HepG2 (cell line): ENCODE measurements at regions not wholly inside any gene's neighbourhood (a gene's known extent, or its start where the extent isn't known, plus 50 kb on each side); places are given as distances from the start of the nearest gene placed in this dataset.

Source experiments
- ATAC-seq: fragments of 200-7000 bp; cut with Tn5 transposase; 3 replicates; pipeline ENCODE4 v1.9.1; 2020; ENCODE audit warnings: mild to moderate bottlenecking, moderate library complexity
- BruUV-seq: library from RNA; stranded (reverse); fragments of 400-500 nt; replicated peaks from 2 replicates; lab custom pipeline; 2021; lab: Mats Ljungman, UMichigan
- CTCF ChIA-PET: fragments of 300-600 bp; formaldehyde crosslinking; extraction: SDS; loops from one replicate; lab custom pipeline; 2021; ENCODE audit warnings: low total read pairs, inconsistent platforms, low intra/inter-chr PET ratio; lab: Yijun Ruan, JAX
- POLR2A ChIA-PET: fragments of 350-600 bp; sonication (Branson Sonifier 250); formaldehyde crosslinking; loops from one replicate; lab custom pipeline; 2020; ENCODE audit warnings: antibody characterized with exemption, inconsistent platforms; lab: Yijun Ruan, JAX
- DNase-seq: peaks from one replicate; pipeline ENCODE4 v3.0.0-alpha.2; 2015; ENCODE audit warnings: low spot score
- FAIRE-seq: peaks from 3 replicates; lab custom pipeline; 2011; peaks lifted over from hg19 to GRCh38; lab: Jason Lieb, UNC
- H2AFZ ChIP-seq: one replicate; pipeline ENCODE4 v1.6.1; 2011; ENCODE audit warnings: low read length, inconsistent platforms
- H3K27ac ChIP-seq: fragments of 300-600 bp; 3 replicates; pipeline ENCODE4 v1.8.0; 2011; ENCODE audit warnings: mixed run types, mild to moderate bottlenecking, mixed read lengths, low read length, inconsistent platforms; ENCODE audit not compliant: insufficient read depth; ENCODE audit errors: extremely low read length
- H3K27me3 ChIP-seq, 2 experiments: fragments of 200-600 bp in 1 of 2; 2 replicates in 1 of 2; 3 replicates in 1 of 2; pipeline versions ENCODE4 v1.6.0 to v1.8.0; 2011; ENCODE audit warnings: low read length in 2 of 2, mild to moderate bottlenecking in 2 of 2, moderate library complexity in 2 of 2, inconsistent platforms in 1 of 2; ENCODE audit not compliant: insufficient read depth in 2 of 2, control insufficient read depth in 1 of 2
- H3K36me3 ChIP-seq, 2 experiments: fragments of 200-600 bp in 1 of 2; replicated peaks in 1 of 2; 2 replicates in 1 of 2; 3 replicates in 1 of 2; pipeline versions ENCODE4 v1.5.1 to v1.8.0; 2011; ENCODE audit warnings: low read length in 2 of 2, inconsistent platforms in 1 of 2; ENCODE audit not compliant: insufficient read depth in 2 of 2, control insufficient read depth in 1 of 2
- H3K4me1 ChIP-seq: 2 replicates; pipeline ENCODE4 v1.5.1; 2012; ENCODE audit warnings: low read length, inconsistent platforms; ENCODE audit not compliant: insufficient read depth
- H3K4me2 ChIP-seq: 2 replicates; pipeline ENCODE4 v1.6.0; 2011; ENCODE audit warnings: low read depth, low read length, inconsistent platforms
- H3K4me3 ChIP-seq, 3 experiments: fragments of 200-600 bp in 1 of 3; sonication (generic), shearing (Covaris generic) in 1 of 3; replicated peaks in 1 of 3; 2 replicates each; pipeline ENCODE4 v1.5.1; 2011 to 2016; ENCODE audit warnings: low read length in 3 of 3, inconsistent platforms in 2 of 3, low read depth in 2 of 3, mild to moderate bottlenecking in 2 of 3, control low read depth in 1 of 3, mixed read lengths in 1 of 3; ENCODE audit not compliant: insufficient read depth in 1 of 3
- H3K79me2 ChIP-seq: one replicate; pipeline ENCODE4 v1.6.1; 2011; ENCODE audit warnings: low read length, inconsistent platforms; ENCODE audit not compliant: insufficient read depth
- H3K9ac ChIP-seq: 2 replicates; pipeline ENCODE4 v1.6.0; 2011; ENCODE audit warnings: mild to moderate bottlenecking, low read depth, low read length, inconsistent platforms; ENCODE audit not compliant: insufficient read depth
- H3K9me3 ChIP-seq: 2 replicates; pipeline ENCODE4 v1.5.1; 2012; ENCODE audit warnings: mild to moderate bottlenecking, low read length
- H4K20me1 ChIP-seq: 2 replicates; pipeline ENCODE4 v1.6.0; 2011; ENCODE audit warnings: inconsistent platforms, mild to moderate bottlenecking, low read length, moderate library complexity; ENCODE audit not compliant: insufficient read depth
- KLF16 ChIP-seq, 2 experiments: sonication (generic) in 1 of 2; formaldehyde crosslinking in 1 of 2; IDR thresholded peaks; 2 replicates each; pipeline versions ENCODE4 v1.6.1 to v1.8.0; 2016 to 2023; ENCODE audit warnings: missing genetic modification reagents in 2 of 2, missing compliant biosample characterization in 1 of 2
- NFKB2 ChIP-seq: sonication (generic); formaldehyde crosslinking; IDR thresholded peaks from 2 replicates; pipeline ENCODE4 v1.4.0; 2020; ENCODE audit warnings: missing genetic modification reagents, borderline replicate concordance
- PTBP1 ChIP-seq: fragments of 200-400 bp; formaldehyde crosslinking; IDR thresholded peaks from 2 replicates; pipeline ENCODE4 v1.6.1; 2018; ENCODE audit warnings: low read length, low read depth; ENCODE audit not compliant: poor library complexity, severe bottlenecking
- RXRA ChIP-seq: sonication (generic); formaldehyde crosslinking; IDR thresholded peaks from 2 replicates; pipeline ENCODE4 v1.5.1; 2020; ENCODE audit warnings: missing genetic modification reagents
- SALL1 ChIP-seq: sonication (generic); formaldehyde crosslinking; IDR thresholded peaks from 2 replicates; pipeline ENCODE4 v1.8.0; 2022; ENCODE audit warnings: mild to moderate bottlenecking, missing genetic modification reagents
- TBP ChIP-seq: sonication (generic); formaldehyde crosslinking; IDR thresholded peaks from 2 replicates; pipeline ENCODE4 v1.5.0; 2020; ENCODE audit warnings: missing genetic modification reagents
- TBX2 ChIP-seq: sonication (generic); formaldehyde crosslinking; IDR thresholded peaks from 2 replicates; pipeline ENCODE4 v1.5.0; 2020; ENCODE audit warnings: missing genetic modification reagents, mild to moderate bottlenecking, borderline replicate concordance
- YEATS2 ChIP-seq: sonication (generic); formaldehyde crosslinking; IDR thresholded peaks from 2 replicates; pipeline ENCODE4 v1.4.0; 2020; ENCODE audit warnings: missing genetic modification reagents, borderline replicate concordance
- ZNF253 ChIP-seq: sonication (generic); formaldehyde crosslinking; IDR thresholded peaks from 2 replicates; pipeline ENCODE4 v1.8.0; 2022; ENCODE audit warnings: mild to moderate bottlenecking, missing genetic modification reagents, borderline replicate concordance
- ZNF577 ChIP-seq: sonication (generic); formaldehyde crosslinking; IDR thresholded peaks from 2 replicates; pipeline ENCODE4 v1.4.0; 2020; ENCODE audit warnings: mild to moderate bottlenecking, low read depth, missing genetic modification reagents, borderline replicate concordance
- ZNF660 ChIP-seq: sonication (generic); formaldehyde crosslinking; IDR thresholded peaks from 2 replicates; pipeline ENCODE4 v1.5.1; 2020; ENCODE audit warnings: mild to moderate bottlenecking, low read depth, missing genetic modification reagents, borderline replicate concordance
- ZNF670 ChIP-seq: sonication (generic); formaldehyde crosslinking; IDR thresholded peaks from 2 replicates; pipeline ENCODE4 v1.8.0; 2022; ENCODE audit warnings: mild to moderate bottlenecking, missing genetic modification reagents, borderline replicate concordance
- ZNF749 ChIP-seq: sonication (generic); formaldehyde crosslinking; IDR thresholded peaks from 2 replicates; pipeline ENCODE4 v1.8.0; 2022; ENCODE audit warnings: mild to moderate bottlenecking, missing genetic modification reagents, moderate library complexity, borderline replicate concordance
- in situ Hi-C: cut with HindIII; loops from 2 replicates; pipeline ENCODE4 v1.10.0; 2017; ENCODE audit warnings: low pct_unique_long_range_greater_than_20kb; ENCODE audit not compliant: extremely low pct_ligation_motif_present
- intact Hi-C: fragments of 100-400 bp; cut with micrococcal nuclease; formaldehyde crosslinking; loops from one replicate; pipeline ENCODE4 v1.10.0; 2022; ENCODE audit not compliant: unreplicated experiment
- TF ChIP-seq, protein P1 (sequence below): sonication (generic); formaldehyde crosslinking; IDR thresholded peaks from 2 replicates; pipeline ENCODE4 v1.4.0; 2020; ENCODE audit warnings: missing genetic modification reagents
- TF ChIP-seq, protein P2 (sequence below): sonication (generic); formaldehyde crosslinking; IDR thresholded peaks from 2 replicates; pipeline ENCODE4 v1.4.0; 2020; ENCODE audit warnings: missing genetic modification reagents

DNA sequence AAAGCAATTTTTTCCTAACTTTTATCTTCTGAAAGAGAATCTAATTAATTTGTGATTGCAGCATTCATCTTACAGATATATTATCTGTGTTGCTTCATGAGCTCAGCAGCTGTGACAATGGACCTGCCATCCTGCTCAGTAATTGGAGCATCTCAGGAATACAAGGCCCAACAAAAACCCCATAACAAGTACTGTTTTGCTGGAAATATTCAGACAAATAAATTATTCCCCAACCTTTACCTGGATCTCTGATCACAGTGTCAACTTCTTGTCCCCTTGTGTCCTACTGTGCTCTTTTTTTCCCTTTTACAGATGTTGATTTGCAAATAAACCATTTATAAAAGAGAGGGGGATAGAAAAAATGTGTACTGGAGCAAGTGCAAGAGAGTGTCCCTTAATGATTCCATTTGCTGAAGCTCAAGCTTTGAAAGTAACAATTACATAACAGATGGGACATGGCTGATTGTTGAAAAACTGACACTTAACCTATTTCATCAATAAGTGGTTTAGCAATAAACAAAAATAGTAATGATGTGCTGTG lies 1063.4 kb upstream of the GHITM start:
- Histone ChIP-seq H3K9me3 (peaks cover 77% of the 10 kb centered on the region), H3K9ac (no peak overlapping the region), H3K4me3 (no peak overlapping the region), H4K20me1 (no peaks in the 10 kb centered on the region), H3K4me2 (no peak overlapping the region), H3K4me1 (no peaks in the 10 kb centered on the region), H3K36me3 (no peaks in the 10 kb centered on the region), H2AFZ (no peak overlapping the region), H3K79me2 (no peaks in the 10 kb centered on the region), H3K27ac (no peak overlapping the region), H3K27me3 (no peaks in the 10 kb centered on the region)
- no peak for FAIRE-seq
- no peak for TF ChIP-seq RXRA
- TF ChIP-seq YEATS2 = no peak
- no peak for TF ChIP-seq ZNF253 (CRISPR knock-in tag)
- no peak for TF ChIP-seq ZNF577 (CRISPR knock-in tag)
- TF ChIP-seq KLF16 (CRISPR knock-in tag; IDR thresholded peaks at IDR 0.05) = no peak
- TF ChIP-seq, protein P1, sequence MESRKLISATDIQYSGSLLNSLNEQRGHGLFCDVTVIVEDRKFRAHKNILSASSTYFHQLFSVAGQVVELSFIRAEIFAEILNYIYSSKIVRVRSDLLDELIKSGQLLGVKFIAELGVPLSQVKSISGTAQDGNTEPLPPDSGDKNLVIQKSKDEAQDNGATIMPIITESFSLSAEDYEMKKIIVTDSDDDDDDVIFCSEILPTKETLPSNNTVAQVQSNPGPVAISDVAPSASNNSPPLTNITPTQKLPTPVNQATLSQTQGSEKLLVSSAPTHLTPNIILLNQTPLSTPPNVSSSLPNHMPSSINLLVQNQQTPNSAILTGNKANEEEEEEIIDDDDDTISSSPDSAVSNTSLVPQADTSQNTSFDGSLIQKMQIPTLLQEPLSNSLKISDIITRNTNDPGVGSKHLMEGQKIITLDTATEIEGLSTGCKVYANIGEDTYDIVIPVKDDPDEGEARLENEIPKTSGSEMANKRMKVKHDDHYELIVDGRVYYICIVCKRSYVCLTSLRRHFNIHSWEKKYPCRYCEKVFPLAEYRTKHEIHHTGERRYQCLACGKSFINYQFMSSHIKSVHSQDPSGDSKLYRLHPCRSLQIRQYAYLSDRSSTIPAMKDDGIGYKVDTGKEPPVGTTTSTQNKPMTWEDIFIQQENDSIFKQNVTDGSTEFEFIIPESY (CRISPR knock-in tag) = no peak
- no peak for TF ChIP-seq ZNF670 (CRISPR knock-in tag)
- TF ChIP-seq ZNF660 (CRISPR knock-in tag) = no peak
- no peak for TF ChIP-seq ZNF749
- no peak for TF ChIP-seq TBX2 (CRISPR knock-in tag)
- TF ChIP-seq, protein P2, sequence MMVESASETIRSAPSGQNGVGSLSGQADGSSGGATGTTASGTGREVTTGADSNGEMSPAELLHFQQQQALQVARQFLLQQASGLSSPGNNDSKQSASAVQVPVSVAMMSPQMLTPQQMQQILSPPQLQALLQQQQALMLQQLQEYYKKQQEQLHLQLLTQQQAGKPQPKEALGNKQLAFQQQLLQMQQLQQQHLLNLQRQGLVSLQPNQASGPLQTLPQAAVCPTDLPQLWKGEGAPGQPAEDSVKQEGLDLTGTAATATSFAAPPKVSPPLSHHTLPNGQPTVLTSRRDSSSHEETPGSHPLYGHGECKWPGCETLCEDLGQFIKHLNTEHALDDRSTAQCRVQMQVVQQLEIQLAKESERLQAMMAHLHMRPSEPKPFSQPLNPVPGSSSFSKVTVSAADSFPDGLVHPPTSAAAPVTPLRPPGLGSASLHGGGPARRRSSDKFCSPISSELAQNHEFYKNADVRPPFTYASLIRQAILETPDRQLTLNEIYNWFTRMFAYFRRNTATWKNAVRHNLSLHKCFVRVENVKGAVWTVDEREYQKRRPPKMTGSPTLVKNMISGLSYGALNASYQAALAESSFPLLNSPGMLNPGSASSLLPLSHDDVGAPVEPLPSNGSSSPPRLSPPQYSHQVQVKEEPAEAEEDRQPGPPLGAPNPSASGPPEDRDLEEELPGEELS (CRISPR knock-in tag) = no peak
- TF ChIP-seq TBP = no peak
- TF ChIP-seq NFKB2 (CRISPR knock-in tag) = no peak
- no peak for TF ChIP-seq PTBP1
- TF ChIP-seq SALL1 = no peak
- ChIA-PET POLR2A (no interaction called here), CTCF (no interaction called here)
- no TSS peak for BruUV-seq
- in situ Hi-C loops = no loop called here
- no peak for ATAC-seq
- DNase-seq = no peak
- intact Hi-C loops = no loop called here
